Mucosa of stomach (tissue), 1 donor: ENCODE measurements at regions not wholly inside any gene's neighbourhood (a gene's known extent, or its start where the extent isn't known, plus 50 kb on each side); places are given as distances from the start of the nearest gene placed in this dataset.

Source experiments
- H3K27me3 ChIP-seq: one replicate; pipeline ENCODE4 v1.7.0; 2013; ENCODE audit warnings: mild to moderate bottlenecking, low read length; ENCODE audit not compliant: control insufficient read depth, insufficient read depth
- H3K36me3 ChIP-seq: one replicate; pipeline ENCODE4 v1.7.0; 2013; ENCODE audit warnings: low read length; ENCODE audit not compliant: control insufficient read depth, insufficient read depth
- H3K4me1 ChIP-seq: one replicate; pipeline ENCODE4 v1.7.0; 2013; ENCODE audit warnings: mild to moderate bottlenecking, low read length; ENCODE audit not compliant: control insufficient read depth, insufficient read depth
- H3K4me3 ChIP-seq: one replicate; pipeline ENCODE4 v1.7.0; 2013; ENCODE audit warnings: low read length
- H3K9ac ChIP-seq: one replicate; pipeline ENCODE4 v1.7.0; 2013; ENCODE audit warnings: mild to moderate bottlenecking, low read length, moderate library complexity
- H3K9me3 ChIP-seq: one replicate; pipeline ENCODE4 v1.7.0; 2013; ENCODE audit warnings: mild to moderate bottlenecking, low read length, moderate library complexity; ENCODE audit not compliant: control insufficient read depth
- donor health status: Pancreatic carcinoma.

GRCh38 chr7:25624833-25625232, 396.5 kb upstream of the NPVF start:
- H3K4me3 ChIP-seq = no peak overlapping the region
- no peak overlapping the region for H3K9ac ChIP-seq
- H3K36me3 ChIP-seq = no peaks in the 10 kb centered on the region
- peaks cover 4% of the 10 kb centered on the region for H3K4me1 ChIP-seq
- no peaks in the 10 kb centered on the region for H3K9me3 ChIP-seq
- H3K27me3 ChIP-seq = no peaks in the 10 kb centered on the region

- Histone ChIP-seq H3K4me1 (peaks cover 4% of the 10 kb centered on the region), H3K36me3 (no peaks in the 10 kb centered on the region), H3K9ac (no peak overlapping the region), H3K27me3 (no peaks in the 10 kb centered on the region), H3K4me3 (no peak overlapping the region), H3K9me3 (no peaks in the 10 kb centered on the region)
Observed at GRCh38 chr7:25625306-25625992, 397.2 kb upstream of the NPVF start.

GRCh38 chr7:25626451-25627131, 398.3 kb upstream of the NPVF start:
- Histone ChIP-seq H3K36me3 (no peaks in the 10 kb centered on the region), H3K4me3 (no peak overlapping the region), H3K9ac (no peak overlapping the region), H3K4me1 (no peaks in the 10 kb centered on the region), H3K9me3 (no peaks in the 10 kb centered on the region), H3K27me3 (no peaks in the 10 kb centered on the region)

- H3K36me3 ChIP-seq = no peaks in the 10 kb centered on the region
- no peak overlapping the region for H3K9ac ChIP-seq
- H3K9me3 ChIP-seq = no peaks in the 10 kb centered on the region
- no peaks in the 10 kb centered on the region for H3K4me1 ChIP-seq
- no peak overlapping the region for H3K4me3 ChIP-seq
- H3K27me3 ChIP-seq = no peaks in the 10 kb centered on the region
Observed at GRCh38 chr7:25628446-25628845, 400.2 kb upstream of the NPVF start.

GRCh38 chr7:25632616-25633015, 404.3 kb upstream of the NPVF start:
- Histone ChIP-seq H3K4me1 (no peaks in the 10 kb centered on the region), H3K9me3 (no peaks in the 10 kb centered on the region), H3K9ac (no peak overlapping the region), H3K27me3 (no peaks in the 10 kb centered on the region), H3K4me3 (no peak overlapping the region), H3K36me3 (no peaks in the 10 kb centered on the region)

GRCh38 chr7:25633426-25634036, 405.2 kb upstream of the NPVF start:
- Histone ChIP-seq H3K4me3 (no peak overlapping the region), H3K4me1 (no peaks in the 10 kb centered on the region), H3K9ac (no peak overlapping the region)

GRCh38 chr7:25636168-25636567, 407.9 kb upstream of the NPVF start:
- H3K36me3 ChIP-seq = no peaks in the 10 kb centered on the region
- no peaks in the 10 kb centered on the region for H3K9me3 ChIP-seq
- H3K9ac ChIP-seq = no peak overlapping the region
- H3K27me3 ChIP-seq = no peaks in the 10 kb centered on the region
- no peak overlapping the region for H3K4me3 ChIP-seq
- H3K4me1 ChIP-seq = no peaks in the 10 kb centered on the region

More at GRCh38 chr7:25633426-25634036, 405.2 kb upstream of the NPVF start:
- no peaks in the 10 kb centered on the region for H3K36me3 ChIP-seq
- H3K9me3 ChIP-seq = no peaks in the 10 kb centered on the region
- H3K27me3 ChIP-seq = no peaks in the 10 kb centered on the region

GRCh38 chr7:25636871-25637283, 408.6 kb upstream of the NPVF start:
- Histone ChIP-seq H3K9me3 (no peaks in the 10 kb centered on the region), H3K4me1 (no peaks in the 10 kb centered on the region), H3K27me3 (no peaks in the 10 kb centered on the region), H3K4me3 (no peak overlapping the region), H3K36me3 (no peaks in the 10 kb centered on the region), H3K9ac (no peak overlapping the region)

GRCh38 chr7:25638068-25638467, 409.8 kb upstream of the NPVF start:
- no peaks in the 10 kb centered on the region for H3K9me3 ChIP-seq
- H3K36me3 ChIP-seq = no peaks in the 10 kb centered on the region
- H3K4me1 ChIP-seq = no peaks in the 10 kb centered on the region
- no peak overlapping the region for H3K9ac ChIP-seq
- no peaks in the 10 kb centered on the region for H3K27me3 ChIP-seq
- H3K4me3 ChIP-seq = no peak overlapping the region

GRCh38 chr7:25638590-25639244, 410.4 kb upstream of the NPVF start:
- H3K36me3 ChIP-seq = no peaks in the 10 kb centered on the region
- H3K9me3 ChIP-seq = no peaks in the 10 kb centered on the region
- no peaks in the 10 kb centered on the region for H3K27me3 ChIP-seq
- H3K9ac ChIP-seq = no peak overlapping the region
- H3K4me1 ChIP-seq = no peaks in the 10 kb centered on the region
- no peak overlapping the region for H3K4me3 ChIP-seq

- Histone ChIP-seq H3K27me3 (no peaks in the 10 kb centered on the region), H3K4me3 (no peak overlapping the region), H3K9ac (no peak overlapping the region), H3K36me3 (no peaks in the 10 kb centered on the region), H3K4me1 (no peaks in the 10 kb centered on the region), H3K9me3 (no peaks in the 10 kb centered on the region)
Observed at GRCh38 chr7:25642849-25643248, 414.6 kb upstream of the NPVF start.

GRCh38 chr7:25643286-25643685, 415.0 kb upstream of the NPVF start:
- Histone ChIP-seq H3K4me3 (no peak overlapping the region), H3K4me1 (no peaks in the 10 kb centered on the region), H3K9me3 (no peaks in the 10 kb centered on the region), H3K9ac (no peak overlapping the region), H3K36me3 (no peaks in the 10 kb centered on the region), H3K27me3 (no peaks in the 10 kb centered on the region)
